ENCODE measurements at regions not wholly inside any gene's neighbourhood (a gene's known extent, or its start where the extent isn't known, plus 50 kb on each side); places are given as distances from the start of the nearest gene placed in this dataset.

DNA sequence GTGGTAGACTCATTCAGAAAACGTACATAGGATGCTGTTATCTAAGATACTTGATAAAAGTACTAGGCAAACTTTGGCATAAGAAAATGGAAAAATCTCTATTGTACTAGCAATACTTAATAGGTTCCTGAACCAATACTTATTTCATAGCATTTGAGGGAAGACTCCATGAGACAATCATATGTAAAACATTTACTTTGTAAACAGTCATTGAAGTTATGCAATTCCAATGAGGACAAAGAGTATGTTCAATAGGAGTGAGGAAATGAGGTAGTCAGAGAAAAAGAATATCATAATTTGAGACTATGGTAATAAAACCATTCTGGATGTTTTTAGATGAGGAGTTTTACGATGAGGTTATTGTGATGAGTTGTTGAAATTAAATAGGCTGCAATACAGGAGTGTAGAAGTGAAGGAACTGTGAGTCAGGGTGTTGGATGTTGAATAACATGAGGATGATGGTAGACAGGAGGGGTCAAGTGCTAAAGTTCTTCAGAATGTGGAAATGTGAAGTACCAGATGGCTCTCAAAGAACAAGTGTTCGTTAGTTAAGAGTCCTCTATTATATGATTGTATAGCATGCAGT, 397.9 kb downstream of the PPP3CA start:
- TF ChIP-seq, protein P1, sequence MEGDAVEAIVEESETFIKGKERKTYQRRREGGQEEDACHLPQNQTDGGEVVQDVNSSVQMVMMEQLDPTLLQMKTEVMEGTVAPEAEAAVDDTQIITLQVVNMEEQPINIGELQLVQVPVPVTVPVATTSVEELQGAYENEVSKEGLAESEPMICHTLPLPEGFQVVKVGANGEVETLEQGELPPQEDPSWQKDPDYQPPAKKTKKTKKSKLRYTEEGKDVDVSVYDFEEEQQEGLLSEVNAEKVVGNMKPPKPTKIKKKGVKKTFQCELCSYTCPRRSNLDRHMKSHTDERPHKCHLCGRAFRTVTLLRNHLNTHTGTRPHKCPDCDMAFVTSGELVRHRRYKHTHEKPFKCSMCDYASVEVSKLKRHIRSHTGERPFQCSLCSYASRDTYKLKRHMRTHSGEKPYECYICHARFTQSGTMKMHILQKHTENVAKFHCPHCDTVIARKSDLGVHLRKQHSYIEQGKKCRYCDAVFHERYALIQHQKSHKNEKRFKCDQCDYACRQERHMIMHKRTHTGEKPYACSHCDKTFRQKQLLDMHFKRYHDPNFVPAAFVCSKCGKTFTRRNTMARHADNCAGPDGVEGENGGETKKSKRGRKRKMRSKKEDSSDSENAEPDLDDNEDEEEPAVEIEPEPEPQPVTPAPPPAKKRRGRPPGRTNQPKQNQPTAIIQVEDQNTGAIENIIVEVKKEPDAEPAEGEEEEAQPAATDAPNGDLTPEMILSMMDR (conservative IDR thresholded peaks at IDR 0.05; ENCODE audit: low read length): no peak
- no peak for TF ChIP-seq EZH2phosphoT487 (IDR thresholded peaks at IDR 0.05; ENCODE audit: borderline replicate concordance, low read depth, low read length)

Data from OCI-LY7 (cell line).